ENCODE measurements at regions not wholly inside any gene's neighbourhood (a gene's known extent, or its start where the extent isn't known, plus 50 kb on each side); places are given as distances from the start of the nearest gene placed in this dataset.

DNA sequence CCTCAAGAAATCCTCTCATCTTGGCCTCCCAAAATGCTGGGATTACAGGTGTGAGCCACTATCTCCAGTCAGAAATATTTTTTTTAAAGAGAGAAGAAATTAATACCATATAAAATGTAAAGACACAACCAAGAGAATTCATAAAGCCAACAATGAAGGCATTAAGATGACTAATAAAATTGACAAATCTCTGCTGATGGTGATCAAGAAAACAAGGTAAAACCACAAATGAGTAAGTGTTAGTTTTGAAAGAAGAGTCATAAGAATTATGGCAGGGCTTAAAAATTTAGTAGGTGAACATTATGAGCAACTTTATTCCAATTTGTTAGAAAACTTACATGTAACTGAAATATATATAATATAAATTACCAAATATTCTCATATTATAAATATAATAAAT lies 752.8 kb upstream of the CELF4 start:
- TF ChIP-seq, protein P1, sequence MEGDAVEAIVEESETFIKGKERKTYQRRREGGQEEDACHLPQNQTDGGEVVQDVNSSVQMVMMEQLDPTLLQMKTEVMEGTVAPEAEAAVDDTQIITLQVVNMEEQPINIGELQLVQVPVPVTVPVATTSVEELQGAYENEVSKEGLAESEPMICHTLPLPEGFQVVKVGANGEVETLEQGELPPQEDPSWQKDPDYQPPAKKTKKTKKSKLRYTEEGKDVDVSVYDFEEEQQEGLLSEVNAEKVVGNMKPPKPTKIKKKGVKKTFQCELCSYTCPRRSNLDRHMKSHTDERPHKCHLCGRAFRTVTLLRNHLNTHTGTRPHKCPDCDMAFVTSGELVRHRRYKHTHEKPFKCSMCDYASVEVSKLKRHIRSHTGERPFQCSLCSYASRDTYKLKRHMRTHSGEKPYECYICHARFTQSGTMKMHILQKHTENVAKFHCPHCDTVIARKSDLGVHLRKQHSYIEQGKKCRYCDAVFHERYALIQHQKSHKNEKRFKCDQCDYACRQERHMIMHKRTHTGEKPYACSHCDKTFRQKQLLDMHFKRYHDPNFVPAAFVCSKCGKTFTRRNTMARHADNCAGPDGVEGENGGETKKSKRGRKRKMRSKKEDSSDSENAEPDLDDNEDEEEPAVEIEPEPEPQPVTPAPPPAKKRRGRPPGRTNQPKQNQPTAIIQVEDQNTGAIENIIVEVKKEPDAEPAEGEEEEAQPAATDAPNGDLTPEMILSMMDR (conservative IDR thresholded peaks at IDR 0.05; ENCODE audit: low read length): no peak
- TF ChIP-seq EZH2phosphoT487 (IDR thresholded peaks at IDR 0.05; ENCODE audit: borderline replicate concordance, low read depth, low read length): no peak
